SKM-1 (cell line): ENCODE measurements at regions not wholly inside any gene's neighbourhood (a gene's known extent, or its start where the extent isn't known, plus 50 kb on each side); places are given as distances from the start of the nearest gene placed in this dataset.

ENCODE experiments used
- DNase-seq: peaks from one replicate; lab custom pipeline; 2025; ENCODE audit not compliant: unreplicated experiment; lab: John Stamatoyannopoulos, UW

DNA sequence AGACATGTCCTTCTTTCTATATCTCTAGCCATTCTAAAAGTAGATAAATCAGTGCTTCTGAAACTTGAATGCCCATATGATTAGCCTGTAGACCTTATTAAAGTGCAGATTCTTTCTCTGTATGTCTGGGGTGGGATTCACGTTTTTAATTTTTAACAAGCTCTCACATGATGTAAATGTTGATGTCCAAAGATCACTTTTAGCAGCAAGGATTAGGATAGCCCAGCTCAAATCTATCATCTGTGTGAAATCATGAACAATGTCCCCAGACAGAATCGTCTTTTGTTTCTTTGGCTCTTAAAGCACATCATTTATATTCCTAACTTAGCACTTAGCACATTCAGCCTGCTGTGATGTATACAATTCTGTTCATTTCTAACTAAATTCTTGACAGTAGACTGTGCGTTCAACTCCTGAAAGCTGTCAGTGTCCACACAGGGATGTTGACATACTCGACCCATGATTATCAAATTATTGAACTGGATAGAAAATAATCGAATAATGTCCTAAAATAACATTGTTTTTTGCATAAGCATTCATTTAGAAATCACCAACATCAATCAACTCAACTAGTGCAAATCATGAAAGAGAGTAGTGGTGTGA, 102.1 kb upstream of the MLIP start:
- no peak for DNase-seq

- DNase-seq = no peak
Observed at GRCh38 chr6:54010340-54011276, 100.6 kb upstream of the MLIP start.

- no peak for DNase-seq
Observed at GRCh38 chr6:54011277-54011648, 100.0 kb upstream of the MLIP start.

GRCh38 chr6:54013966-54014365, 97.3 kb upstream of the MLIP start:
- DNase-seq = no peak

DNA sequence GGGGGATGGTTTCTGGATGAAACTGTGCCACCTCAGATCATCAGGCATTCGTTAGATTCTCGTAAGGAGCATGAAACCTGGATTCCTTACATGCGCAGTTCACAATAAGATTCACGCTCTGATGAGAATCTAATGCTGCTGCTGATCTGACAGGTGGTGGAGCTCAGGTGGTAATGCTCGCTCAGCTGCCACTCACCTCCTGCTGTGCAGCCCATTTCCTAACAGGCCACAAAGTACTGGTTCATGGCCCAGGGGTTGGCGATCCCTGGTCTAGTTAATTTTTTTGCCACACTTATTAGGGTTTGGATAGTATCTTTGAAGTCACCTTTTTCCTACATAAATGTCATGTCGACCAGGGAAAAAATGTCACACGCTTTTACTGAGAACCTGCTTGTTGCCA, 96.8 kb upstream of the MLIP start:
- no peak for DNase-seq

DNA sequence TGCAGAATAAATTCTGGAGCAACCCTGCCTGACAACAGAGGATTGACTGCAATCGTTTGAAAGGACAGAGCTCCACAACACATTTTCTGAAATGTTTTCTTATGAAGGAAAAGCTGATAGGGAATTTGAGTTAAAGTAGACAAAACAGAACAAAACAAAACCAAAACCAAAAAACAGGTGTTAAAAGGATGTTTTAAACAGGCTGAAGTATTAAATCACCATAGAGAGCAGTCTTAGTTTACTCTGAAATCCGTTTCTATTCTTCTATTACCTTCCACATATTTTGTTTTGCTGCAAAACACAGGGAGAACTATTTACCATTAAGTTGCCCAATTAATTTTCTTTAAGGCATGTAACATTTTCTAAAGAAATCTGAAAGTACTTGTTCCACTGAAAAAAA, 93.4 kb upstream of the MLIP start:
- DNase-seq = no peak

GRCh38 chr6:54018722-54019121, 92.5 kb upstream of the MLIP start:
- no peak for DNase-seq

DNA sequence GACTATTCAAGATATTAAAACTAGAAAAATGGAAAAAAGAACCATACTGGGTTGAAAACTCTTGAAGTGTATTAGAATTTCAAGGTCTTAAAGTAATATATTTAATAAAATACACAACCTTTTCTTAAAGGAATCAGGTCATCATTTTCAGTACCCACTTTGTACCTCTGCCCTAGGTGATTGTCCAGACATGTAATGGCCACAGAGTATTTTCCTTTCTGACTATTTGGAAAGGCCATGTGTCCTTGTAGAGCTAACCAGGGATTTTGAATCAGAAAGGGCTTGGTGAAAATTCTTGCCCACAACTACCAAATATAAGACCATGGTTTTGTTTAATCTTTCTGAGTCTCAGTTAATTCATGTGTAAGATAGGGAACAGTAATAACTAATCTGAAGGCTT, 91.4 kb upstream of the MLIP start:
- no peak for DNase-seq

DNA sequence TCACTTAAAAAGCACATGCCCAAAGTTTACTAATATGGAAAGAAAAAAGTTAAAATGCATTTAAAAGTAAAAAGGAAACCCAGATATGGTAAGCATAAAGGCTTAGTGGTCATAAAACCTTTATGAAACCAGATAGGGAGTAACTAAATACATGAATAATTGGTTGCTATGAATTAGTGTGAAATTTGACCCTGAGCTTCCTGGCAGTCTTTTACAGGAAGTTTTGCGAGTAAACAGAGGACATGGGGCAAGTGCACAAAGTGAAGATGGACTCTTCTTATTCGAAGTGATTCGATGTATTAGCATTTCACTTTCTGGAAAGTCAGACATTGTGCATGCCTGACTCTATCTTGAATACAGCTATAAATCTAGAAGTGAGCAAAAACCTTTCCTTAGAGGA, 90.9 kb upstream of the MLIP start:
- no peak for DNase-seq

- no peak for DNase-seq
Observed at GRCh38 chr6:54026652-54027400, 84.4 kb upstream of the MLIP start.

- no peak for DNase-seq
Observed at GRCh38 chr6:54028170-54028569, 83.1 kb upstream of the MLIP start.

DNA sequence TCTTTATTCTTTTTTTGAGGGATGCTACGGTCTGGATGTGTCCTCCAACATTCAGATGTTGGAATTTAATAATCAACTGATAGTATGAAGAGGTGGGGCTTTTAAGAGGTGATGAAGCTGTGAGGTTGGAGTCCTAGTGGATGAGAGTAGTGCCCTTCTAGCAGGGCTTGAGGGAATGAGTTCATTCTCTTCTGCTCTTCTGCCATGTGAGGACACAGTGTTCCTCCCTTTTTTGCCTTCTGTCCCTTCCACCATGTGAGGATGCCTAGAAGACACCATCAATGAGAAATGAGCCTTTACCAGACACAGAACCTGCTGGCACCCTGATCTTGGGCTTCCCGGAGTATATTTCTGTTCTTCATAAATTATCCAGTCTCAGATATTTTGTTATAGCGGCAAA, 82.1 kb upstream of the MLIP start:
- no peak for DNase-seq

- DNase-seq = no peak
Observed at GRCh38 chr6:54031169-54031568, 80.1 kb upstream of the MLIP start.

DNA sequence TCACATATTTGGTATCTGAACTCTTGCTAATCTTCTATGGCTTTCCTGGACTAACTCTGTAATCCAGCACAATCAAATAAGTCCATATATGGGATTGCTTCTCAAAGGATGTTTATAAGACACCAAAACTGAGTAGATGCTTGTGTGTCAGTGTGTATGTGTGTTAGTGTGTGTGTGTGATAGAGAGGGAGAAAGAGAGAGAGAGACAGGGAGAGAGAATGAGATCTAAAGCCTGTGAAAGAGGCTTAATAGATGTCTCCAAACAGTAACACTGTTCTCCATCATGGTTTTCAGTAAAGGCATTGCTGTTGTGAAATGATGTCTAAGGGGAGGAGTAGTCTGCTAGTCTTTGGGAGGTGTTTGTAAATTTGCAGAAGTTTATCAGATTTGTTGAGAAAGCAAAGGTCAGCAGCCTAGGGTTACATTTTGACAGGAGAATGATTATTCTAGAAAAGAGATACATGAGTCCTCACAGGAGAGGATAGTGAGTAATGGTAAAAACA, 73.9 kb upstream of the MLIP start:
- no peak for DNase-seq

DNA sequence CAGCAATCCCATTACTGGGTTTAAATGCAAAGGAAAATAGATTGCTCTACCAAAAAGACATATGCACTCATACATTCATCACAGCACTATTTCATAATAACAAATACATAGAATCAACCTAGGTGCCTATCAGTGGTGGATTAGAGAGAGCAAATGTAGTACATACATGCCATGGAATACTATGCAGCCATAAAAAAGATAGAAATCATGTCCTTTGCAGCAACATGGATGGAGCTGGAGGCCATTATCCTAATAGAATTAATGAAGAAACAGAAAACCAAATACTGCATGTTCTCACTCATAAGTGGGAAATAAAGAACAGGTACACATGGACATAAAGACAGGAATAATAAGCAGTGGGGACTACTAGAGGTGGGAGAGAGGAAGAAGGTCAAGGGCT, 70.7 kb upstream of the MLIP start:
- no peak for DNase-seq

GRCh38 chr6:54041239-54041638, 70.0 kb upstream of the MLIP start:
- DNase-seq = no peak

DNA sequence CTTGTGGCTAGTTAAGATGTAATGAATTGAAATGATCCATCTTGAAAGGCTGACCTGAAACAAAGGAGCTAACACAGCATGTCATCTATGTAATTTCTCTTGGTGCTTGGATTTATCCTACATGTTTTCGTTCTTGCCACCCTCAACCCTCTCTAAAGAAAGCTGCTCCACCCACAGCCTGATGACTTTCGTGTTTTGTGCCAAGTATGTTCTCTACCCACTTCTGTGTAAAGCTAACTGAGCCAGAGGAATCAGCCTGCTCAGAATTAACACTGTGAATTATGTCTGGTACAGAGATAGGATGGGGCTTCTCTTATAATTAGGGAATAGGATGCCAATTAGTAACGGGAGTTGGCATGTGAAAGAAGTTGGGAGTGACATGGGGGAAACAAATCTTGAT, 67.9 kb upstream of the MLIP start:
- DNase-seq = no peak

DNA sequence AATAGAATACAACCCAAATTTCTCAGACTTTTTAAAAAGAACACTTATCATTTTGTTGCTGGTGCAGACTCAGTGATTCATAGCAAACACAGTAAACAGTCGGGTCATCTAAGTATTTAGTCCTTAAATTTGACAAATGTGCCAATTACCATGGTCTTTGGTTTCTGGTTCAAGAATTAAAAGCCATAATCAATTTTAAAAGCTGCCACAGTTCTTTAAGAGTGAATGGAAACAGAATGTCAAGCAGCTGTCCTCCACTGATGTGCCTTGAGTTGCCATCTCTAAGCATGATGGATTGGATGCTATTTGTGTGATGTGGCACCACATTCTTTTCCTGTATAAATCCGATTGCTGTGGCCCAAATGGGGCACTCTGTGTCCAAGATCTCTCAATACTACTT, 67.2 kb upstream of the MLIP start:
- DNase-seq = no peak

DNA sequence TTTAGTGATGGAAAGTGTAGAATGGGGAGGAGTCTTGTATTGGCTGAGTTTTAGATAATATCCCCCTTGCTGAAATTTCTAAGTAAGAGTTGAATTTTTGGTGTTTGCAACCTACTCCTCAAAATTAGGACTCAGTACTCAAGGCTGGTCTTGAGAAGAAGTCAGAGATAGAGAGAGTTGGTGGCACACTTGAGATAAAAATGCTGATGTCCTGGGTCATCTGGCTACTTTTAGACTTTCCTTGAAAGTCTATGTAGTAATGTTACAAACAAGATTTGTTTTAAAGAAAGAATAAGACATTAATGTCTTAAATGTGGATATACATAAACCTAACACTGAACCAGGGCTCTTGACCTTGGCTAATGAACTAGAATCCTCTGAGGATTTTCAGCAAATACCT, 62.5 kb upstream of the MLIP start:
- DNase-seq = no peak

- no peak for DNase-seq
Observed at GRCh38 chr6:54050750-54051149, 60.5 kb upstream of the MLIP start.

DNA sequence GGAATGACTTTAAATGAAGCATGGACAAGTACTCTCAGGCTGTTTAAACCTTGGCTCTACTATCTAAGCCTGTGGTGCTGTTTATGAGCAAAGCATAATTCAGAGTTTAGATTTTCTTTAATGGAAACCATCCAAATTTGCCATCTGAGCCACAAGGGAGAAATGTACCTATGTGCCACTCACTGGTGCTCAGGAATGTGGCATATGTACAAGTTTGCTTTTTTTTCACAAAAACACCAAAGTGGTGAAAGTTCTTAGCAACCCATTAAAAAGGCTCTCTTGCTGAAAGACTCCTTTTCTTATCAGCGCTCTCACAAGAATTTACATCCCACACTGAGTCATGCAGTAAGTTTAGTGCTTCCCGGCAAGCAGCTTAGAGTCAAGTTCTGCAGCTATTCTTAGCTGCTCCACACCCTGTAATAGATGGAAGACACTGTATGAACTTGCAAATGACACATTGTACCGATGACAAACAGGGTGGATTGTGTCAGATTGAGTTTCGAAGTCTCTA, 57.3 kb upstream of the MLIP start:
- DNase-seq = no peak

- DNase-seq = no peak
Observed at GRCh38 chr6:54056105-54056504, 55.1 kb upstream of the MLIP start.
